NCI-H524 treated with DMSO at 0.1 percent for 48 hours (cell line): ENCODE measurements at regions not wholly inside any gene's neighbourhood (a gene's known extent, or its start where the extent isn't known, plus 50 kb on each side); places are given as distances from the start of the nearest gene placed in this dataset.
"Not testable (repeated sequence)": the region's sequence is repeated elsewhere in the genome, so short reads cannot be mapped to it uniquely, and the experiment has no call there.

Source experiments
- DNase-seq: peaks from one replicate; lab custom pipeline; 2025; lab: John Stamatoyannopoulos, UW

- no peak for DNase-seq
These were observed 153.9 kb upstream of the TPM1 start for GRCh38 chr15:62888623-62889022.

DNA sequence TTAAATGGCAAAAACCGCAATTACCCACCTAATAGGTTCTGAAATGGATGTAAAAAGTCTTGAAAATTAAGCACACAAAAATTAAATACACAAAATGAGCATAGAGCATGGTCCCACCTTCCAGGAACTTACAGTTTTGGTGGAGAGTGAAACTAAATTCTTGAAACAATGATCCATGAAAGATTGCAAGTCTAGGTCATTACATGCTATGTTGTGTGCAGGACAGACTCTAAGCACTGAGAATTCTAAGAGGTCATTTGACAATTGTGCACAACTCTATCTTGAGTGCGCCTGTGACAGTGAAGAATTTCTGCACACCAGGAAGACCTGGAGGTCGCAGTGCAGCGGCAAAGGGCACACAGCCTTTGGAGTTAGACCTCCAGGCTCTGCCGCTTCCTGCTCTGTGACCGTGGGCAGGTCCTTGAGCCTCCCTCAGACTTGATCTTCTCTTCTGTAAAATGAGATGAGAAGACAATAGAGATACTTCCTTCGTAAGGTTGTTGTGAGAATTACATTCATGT, 153.3 kb upstream of the TPM1 start:
- DNase-seq = no peak

GRCh38 chr15:62889734-62890505, 152.6 kb upstream of the TPM1 start:
- DNase-seq = no peak

- no peak for DNase-seq
These were observed 148.0 kb upstream of the TPM1 start for GRCh38 chr15:62894322-62895085.

DNA sequence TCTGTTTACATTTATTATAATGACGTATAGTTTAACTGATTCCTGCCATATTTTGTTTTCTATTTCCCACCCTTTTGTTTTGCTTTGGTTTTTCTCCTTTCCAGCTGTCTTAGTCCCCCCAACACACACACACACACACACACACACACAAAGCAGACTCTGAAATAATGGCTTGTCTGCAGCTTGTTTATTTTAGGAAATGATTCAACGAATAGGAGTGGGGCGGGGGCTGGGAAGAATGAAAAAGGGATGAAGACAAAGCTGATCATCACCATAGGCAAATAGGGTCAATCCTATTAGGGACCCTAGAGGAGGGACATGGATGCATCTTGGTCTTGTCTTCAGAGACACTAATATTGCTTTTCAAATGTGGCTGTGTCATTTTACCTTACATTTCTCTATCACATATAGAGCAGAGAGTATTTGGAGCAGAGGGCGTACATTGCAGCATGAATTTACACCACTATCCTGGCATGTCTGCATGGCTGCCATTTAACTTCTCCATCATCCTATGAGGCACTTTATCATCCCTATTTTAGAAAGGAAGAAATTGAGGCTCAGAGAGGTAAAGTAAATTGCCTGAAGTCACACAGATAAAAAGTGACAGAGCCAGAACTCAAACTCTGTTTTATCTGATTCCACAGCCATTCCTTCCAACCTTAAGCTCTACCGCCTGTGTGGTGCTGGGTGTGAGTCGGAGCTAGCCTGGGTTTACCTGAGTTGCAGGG, 147.2 kb upstream of the TPM1 start:
- DNase-seq = no peak

DNA sequence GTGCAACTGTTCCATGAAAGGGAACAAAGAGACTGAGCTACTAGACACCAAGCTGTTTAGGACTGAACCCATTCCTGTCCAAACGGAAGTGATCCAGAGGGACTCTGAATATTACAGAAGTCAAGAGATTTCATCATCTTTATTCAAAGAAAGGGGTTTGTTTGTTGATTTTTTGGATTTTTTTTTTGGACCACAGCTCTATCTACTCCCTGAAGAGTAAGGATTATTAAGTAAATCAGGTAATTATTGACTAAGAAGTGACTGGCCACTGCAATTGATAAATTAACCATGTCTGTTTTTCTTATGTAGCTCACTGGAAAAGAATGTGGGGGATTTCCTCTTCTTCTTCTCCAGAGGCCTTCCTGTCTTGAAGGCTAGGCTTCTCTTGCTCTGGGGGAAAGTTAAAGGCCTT, 146.6 kb upstream of the TPM1 start:
- no peak for DNase-seq

- DNase-seq = no peak
These were observed 146.1 kb upstream of the TPM1 start for GRCh38 chr15:62896380-62896866.

DNA sequence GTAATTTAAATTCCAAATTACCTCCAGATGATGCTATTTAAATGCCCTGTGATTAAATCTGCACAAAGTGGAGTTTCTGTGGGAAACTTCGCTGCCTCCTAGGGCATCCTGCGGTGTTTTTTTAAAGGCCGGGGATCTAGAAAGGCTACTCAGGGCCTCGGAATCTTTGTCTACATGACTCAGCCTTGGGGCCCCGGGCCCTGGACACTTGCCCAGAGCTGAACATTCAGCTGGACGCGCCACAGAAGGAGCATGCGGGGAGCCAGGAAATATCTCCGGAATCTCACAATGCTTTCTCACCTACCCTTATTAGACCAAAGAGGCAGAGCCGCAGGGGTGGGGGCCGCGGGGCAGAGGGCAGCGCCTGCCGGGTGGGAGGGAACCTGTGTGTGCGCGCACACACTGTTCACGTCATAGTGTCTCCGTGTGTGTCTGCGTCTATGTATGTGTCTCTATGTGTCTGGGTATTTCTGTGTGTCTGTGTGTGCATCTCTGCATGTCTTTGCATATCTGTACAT, 145.5 kb upstream of the TPM1 start:
- DNase-seq = no peak

- no peak for DNase-seq
These were observed 144.9 kb upstream of the TPM1 start for GRCh38 chr15:62897634-62898033.

GRCh38 chr15:62899090-62899493, 143.5 kb upstream of the TPM1 start:
- DNase-seq = no peak

DNA sequence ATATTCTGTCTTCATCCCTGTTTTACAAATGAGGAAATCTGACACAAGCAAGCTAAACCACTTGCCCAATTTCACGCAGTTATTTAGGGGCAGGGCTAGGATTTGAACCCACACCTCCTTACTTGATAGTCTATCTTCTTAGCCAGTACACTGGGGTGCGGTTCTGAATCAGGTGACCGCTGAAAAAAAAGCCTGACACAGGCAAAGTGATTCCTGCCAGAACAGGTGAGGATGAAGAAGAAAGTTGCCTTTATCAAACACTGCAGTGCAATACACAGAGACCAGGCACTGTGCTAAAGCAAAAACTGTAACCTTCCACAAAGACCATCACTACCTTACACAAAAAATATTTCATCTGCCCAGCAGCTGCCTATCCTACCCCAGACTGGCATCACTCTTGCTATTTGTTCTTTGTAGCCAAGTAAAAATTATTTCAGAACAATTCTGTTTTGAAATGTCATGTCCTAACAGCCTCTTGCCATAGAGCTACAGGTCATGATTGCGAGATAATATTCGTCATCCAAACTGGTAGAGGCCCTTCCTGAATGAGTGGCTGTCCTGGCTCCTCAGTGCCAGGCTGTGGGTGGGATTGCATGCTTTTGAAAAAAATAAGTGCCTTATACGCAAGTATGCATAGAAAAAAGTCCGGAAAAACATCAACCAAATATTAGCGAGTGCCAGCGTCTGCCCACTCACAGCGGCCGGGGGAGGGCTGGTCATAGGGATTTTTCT, 142.3 kb upstream of the TPM1 start:
- DNase-seq = no peak

- no peak for DNase-seq
These were observed 141.5 kb upstream of the TPM1 start for GRCh38 chr15:62901087-62901486.

- DNase-seq = no peak
These were observed 140.5 kb upstream of the TPM1 start for GRCh38 chr15:62901909-62902546.

DNA sequence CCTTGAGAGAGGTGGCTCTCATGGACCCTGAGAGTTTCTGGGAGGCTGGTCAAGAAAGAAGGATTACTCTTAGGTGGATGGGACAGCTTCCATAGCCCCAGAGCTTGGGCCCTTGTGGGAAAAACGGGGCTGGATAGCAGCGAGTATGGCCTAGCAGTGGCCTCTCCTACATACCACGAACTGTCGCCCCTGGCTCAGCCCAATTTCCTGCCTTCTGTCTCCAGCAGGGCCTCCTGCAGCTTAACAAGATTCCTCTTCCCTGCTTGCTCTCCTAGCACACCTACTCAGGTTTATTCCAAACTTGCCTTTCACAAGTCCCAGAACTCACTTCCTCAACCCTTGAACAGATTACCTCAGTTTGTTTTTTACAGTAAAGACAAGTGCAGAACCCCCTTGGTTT, 139.7 kb upstream of the TPM1 start:
- no peak for DNase-seq

DNA sequence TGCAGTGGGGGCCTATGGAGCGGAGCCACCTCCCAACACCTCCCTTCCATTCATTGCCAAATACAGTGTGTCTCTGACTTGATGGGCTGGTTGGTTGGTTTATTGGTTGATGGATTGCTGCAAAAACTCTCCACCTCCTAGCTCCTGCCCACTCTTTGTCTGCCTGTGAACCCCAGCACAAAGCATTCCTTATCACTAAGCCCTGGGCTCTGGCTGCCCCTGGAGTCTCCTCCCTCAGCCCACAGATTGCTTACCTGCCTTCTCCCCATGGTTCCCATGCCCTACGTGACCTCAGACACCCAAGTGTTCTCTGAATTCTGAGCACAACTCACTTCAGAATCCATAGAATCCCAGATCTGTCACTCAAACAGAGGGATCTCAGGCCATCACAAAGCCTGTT, 139.1 kb upstream of the TPM1 start:
- DNase-seq = no peak

- no peak for DNase-seq
These were observed 138.3 kb upstream of the TPM1 start for GRCh38 chr15:62904041-62904910.

DNA sequence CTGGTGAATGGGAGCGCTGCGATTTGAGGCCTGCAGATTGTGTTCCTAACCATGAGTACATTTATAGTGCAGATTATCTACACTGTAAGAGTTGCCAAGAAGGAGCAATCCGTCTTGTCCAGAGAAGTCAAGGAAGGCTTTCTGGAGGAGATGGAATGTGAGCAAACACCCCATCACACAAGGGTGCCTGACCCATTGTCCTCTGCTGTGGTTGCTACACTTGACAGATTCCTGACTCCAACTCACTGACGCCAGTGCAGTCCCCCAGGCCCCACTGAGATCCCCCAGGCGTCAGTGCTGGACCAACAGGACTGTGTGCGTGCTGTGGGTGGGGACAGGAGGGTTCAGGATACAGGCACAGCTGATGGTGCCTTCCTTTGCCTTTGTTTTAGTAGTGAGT, 135.9 kb upstream of the TPM1 start:
- no peak for DNase-seq

GRCh38 chr15:62907275-62907674, 135.3 kb upstream of the TPM1 start:
- DNase-seq = no peak

DNA sequence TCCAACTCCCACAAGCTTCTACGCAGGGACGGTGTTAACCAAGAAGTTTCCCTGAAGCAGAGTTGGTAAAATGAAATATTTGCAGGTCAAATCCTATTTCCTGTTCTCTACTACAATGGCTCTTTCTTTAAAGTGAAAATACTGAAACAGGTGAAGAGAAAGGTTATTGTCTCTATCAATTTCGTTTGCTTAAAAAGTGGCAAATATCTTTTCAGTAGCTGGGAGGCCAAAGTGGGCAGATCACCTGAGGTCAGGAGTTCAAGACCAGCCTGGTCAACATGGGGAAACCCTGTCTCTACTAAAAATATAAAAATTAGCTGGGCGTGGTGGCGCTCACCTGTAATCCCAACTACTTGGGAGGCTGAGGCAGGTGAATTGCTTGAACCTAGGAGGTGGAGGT, 134.2 kb upstream of the TPM1 start:
- DNase-seq = not testable (repeated sequence)

GRCh38 chr15:62909257-62909656, 133.3 kb upstream of the TPM1 start:
- DNase-seq = no peak
